ENCODE measurements at regions not wholly inside any gene's neighbourhood (a gene's known extent, or its start where the extent isn't known, plus 50 kb on each side); places are given as distances from the start of the nearest gene placed in this dataset.
A peak's percentile ranks its signal among the peaks of the same experiment; 100 is the strongest.

DNA sequence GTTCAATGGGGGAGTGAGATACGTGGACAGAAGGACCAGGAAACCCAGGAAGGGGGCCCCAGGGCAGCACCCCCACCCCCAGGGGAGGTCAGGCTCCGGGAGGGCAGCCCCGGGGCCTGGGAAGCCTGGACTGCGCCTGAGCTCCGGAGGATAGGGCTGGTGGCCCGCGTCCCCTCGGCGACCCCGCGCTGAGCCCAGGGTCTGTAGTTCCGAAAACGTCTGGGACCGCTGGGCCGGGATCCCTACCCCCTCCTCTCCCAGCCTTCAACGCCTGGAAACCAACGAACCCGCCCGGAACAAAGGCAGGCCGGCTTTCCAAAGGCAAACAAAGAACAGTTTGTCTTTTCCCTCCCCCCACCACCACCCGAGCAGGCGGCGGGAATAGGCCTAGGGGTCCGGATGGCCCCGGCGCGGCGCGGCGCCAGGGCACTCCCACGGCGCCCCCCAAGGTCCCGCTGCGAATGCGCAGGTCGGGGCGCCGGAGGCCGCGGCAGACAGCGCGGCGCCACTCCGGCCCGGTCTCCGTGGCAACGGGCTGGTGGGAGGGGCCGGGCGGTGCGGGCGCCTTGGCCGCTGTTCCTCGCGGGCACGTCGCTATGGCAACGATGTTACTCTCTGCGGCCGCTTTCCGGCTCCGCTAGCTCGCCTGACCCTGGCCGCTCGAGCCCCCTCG, 58.5 kb downstream of the IGLL1 start:
- peak overlapping the region; percentile 16 for H3K4me2 ChIP-seq (ENCODE audit: insufficient read depth, insufficient read length, low read length)
- WGBS (ENCODE audit: extremely low coverage, insufficient read length, low lambda C conversion rate), result no CpG with 5 or more reads among the region's 65 CpGs
- H3K4me1 ChIP-seq (ENCODE audit: insufficient read depth, low read length), result no peaks in the 10 kb centered on the region
- peaks cover 14 to 25% of the 10 kb centered on the region in 2 experiments for H3K4me1 Mint-ChIP-seq
- peak overlapping the region; percentile 22 for H3K18ac ChIP-seq (ENCODE audit: insufficient read length, low read depth, low read length)
- H3K36me3 Mint-ChIP-seq (ENCODE audit: insufficient read depth in 1 of 3, low read depth in 3 of 3), result no peaks in the 10 kb centered on the region
- H3K4ac ChIP-seq (ENCODE audit: low read depth, low read length), result no peak overlapping the region
- H4K8ac ChIP-seq (replicated peaks; ENCODE audit: insufficient read length, low read depth, low read length), result no peak overlapping the region
- H3K9ac ChIP-seq (ENCODE audit: extremely low read depth, insufficient read length, low read length), result no peak overlapping the region
- peak overlapping the region; percentile 41; the same call in 1 of the 2 replicates for H3K14ac ChIP-seq (ENCODE audit: insufficient read depth, low read length)
- H3K23me2 ChIP-seq (ENCODE audit: insufficient read length, low read depth, low read length, poor library complexity, severe bottlenecking), result no peaks in the 10 kb centered on the region
- H2BK5ac ChIP-seq (ENCODE audit: insufficient read length, low read length), result no peak overlapping the region
- H2BK120ac ChIP-seq (ENCODE audit: low read depth, low read length, poor library complexity, severe bottlenecking), result no peak overlapping the region
- TF ChIP-seq, protein P1, sequence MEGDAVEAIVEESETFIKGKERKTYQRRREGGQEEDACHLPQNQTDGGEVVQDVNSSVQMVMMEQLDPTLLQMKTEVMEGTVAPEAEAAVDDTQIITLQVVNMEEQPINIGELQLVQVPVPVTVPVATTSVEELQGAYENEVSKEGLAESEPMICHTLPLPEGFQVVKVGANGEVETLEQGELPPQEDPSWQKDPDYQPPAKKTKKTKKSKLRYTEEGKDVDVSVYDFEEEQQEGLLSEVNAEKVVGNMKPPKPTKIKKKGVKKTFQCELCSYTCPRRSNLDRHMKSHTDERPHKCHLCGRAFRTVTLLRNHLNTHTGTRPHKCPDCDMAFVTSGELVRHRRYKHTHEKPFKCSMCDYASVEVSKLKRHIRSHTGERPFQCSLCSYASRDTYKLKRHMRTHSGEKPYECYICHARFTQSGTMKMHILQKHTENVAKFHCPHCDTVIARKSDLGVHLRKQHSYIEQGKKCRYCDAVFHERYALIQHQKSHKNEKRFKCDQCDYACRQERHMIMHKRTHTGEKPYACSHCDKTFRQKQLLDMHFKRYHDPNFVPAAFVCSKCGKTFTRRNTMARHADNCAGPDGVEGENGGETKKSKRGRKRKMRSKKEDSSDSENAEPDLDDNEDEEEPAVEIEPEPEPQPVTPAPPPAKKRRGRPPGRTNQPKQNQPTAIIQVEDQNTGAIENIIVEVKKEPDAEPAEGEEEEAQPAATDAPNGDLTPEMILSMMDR (conservative IDR thresholded peaks at IDR 0.05), result 0 out of 3 replicates have a peak, but pooled peaks have one; percentile 16
- DNase-seq, result peak; percentile 92
- H3K79me2 ChIP-seq (ENCODE audit: insufficient read depth, low read length), result no peaks in the 10 kb centered on the region
- H2AK5ac ChIP-seq (ENCODE audit: insufficient read length, low read length), result no peak overlapping the region
- no peaks in the 10 kb centered on the region for H3K79me1 ChIP-seq (ENCODE audit: insufficient read depth, low read depth, low read length, poor library complexity, severe bottlenecking)
- no peak overlapping the region for H3K23ac ChIP-seq (ENCODE audit: insufficient read length, low read depth, low read length)
- no peak overlapping the region for H2BK20ac ChIP-seq (ENCODE audit: low read depth, low read length, poor library complexity, severe bottlenecking)
- H4K20me1 ChIP-seq (ENCODE audit: control insufficient read depth, insufficient read depth, insufficient read length), result no peaks in the 10 kb centered on the region
- H4K91ac ChIP-seq (ENCODE audit: insufficient read length, low read depth, low read length), result no peak overlapping the region
- H3K27me3 ChIP-seq (ENCODE audit: insufficient read depth, low read length), result peaks cover 3% of the 10 kb centered on the region; the same call in 1 of the 2 replicates
- peak overlapping the region; percentile 78 to 93 (median 92); a peak in 3 of 7 replicates for H3K27ac Mint-ChIP-seq
- no peaks in the 10 kb centered on the region for H3K9me3 ChIP-seq (ENCODE audit: control insufficient read depth, low read depth, low read length)
- H2AFZ ChIP-seq (ENCODE audit: low read length), result no peak overlapping the region
- H3K27ac ChIP-seq (ENCODE audit: insufficient read length, low read depth, low read length), result no peak overlapping the region
- H2BK15ac ChIP-seq (ENCODE audit: low read depth, low read length), result no peak overlapping the region
- H3K27me3 Mint-ChIP-seq (ENCODE audit: low read depth), result peaks cover 87% of the 10 kb centered on the region
- no peak overlapping the region for H4K5ac ChIP-seq (ENCODE audit: insufficient read length, low read depth, low read length)
- H3K56ac ChIP-seq (ENCODE audit: insufficient read length, low read depth, low read length), result no peak overlapping the region
- H2BK12ac ChIP-seq (ENCODE audit: insufficient read length, low read depth, low read length), result no peak overlapping the region
- no peaks in the 10 kb centered on the region; a peak in 1 of 5 replicates for H3K9me3 Mint-ChIP-seq
- H3K4me3 Mint-ChIP-seq, result peak overlapping the region; percentile 58 to 81
- H3T11ph ChIP-seq (ENCODE audit: low read length), result no peak overlapping the region

Measured in H9 (cell line).